Natural killer cell treated with Interleukin-12 subunit alpha and Interleukin-12 subunit beta and Interleukin-15 and Interleukin-18, amount 100 ng/mL, for 72 hours (primary cell): ENCODE measurements at regions not wholly inside any gene's neighbourhood (a gene's known extent, or its start where the extent isn't known, plus 50 kb on each side); places are given as distances from the start of the nearest gene placed in this dataset.
"Not testable (repeated sequence)": the region's sequence is repeated elsewhere in the genome, so short reads cannot be mapped to it uniquely, and the experiment has no call there.

ENCODE experiments used
- ATAC-seq, 2 donors: fragments of 150-1000 bp; cut with Tn5 transposase in 1 of 2; sonication (Bioruptor Pico), chemical (Tn5 transposase) in 1 of 2; 2 replicates each; pipeline ENCODE4 v1.10.0; 2021
- DNase-seq: peaks from one replicate; pipeline ENCODE4 v3.0.0; 2022; ENCODE audit warnings: low spot score
- H3K27ac Mint-ChIP-seq, 2 donors: 1 replicate in 1 of 2; 2 replicates in 1 of 2; pipeline ENCODE4 v1.8.0; 2022; ENCODE audit warnings: mixed read lengths in 2 of 2, mild to moderate bottlenecking in 1 of 2, moderate library complexity in 1 of 2
- H3K27me3 Mint-ChIP-seq, 2 donors: 1 replicate in 1 of 2; 2 replicates in 1 of 2; pipeline ENCODE4 v1.8.0; 2022; ENCODE audit warnings: mixed read lengths in 2 of 2
- H3K36me3 Mint-ChIP-seq: one replicate; pipeline ENCODE4 v1.8.0; 2022; ENCODE audit warnings: mixed read lengths
- H3K4me1 Mint-ChIP-seq, 2 donors: 1 replicate in 1 of 2; 2 replicates in 1 of 2; pipeline ENCODE4 v1.8.0; 2022; ENCODE audit warnings: low read depth in 2 of 2, mixed read lengths in 2 of 2, mild to moderate bottlenecking in 1 of 2
- H3K4me3 Mint-ChIP-seq: one replicate; pipeline ENCODE4 v1.8.0; 2022; ENCODE audit warnings: mixed read lengths
- H3K9me3 Mint-ChIP-seq: 2 replicates; pipeline ENCODE4 v1.8.0; 2022; ENCODE audit warnings: mixed read lengths

GRCh38 chr2:61605245-61605644, 67.1 kb upstream of the XPO1 start:
- Mint-ChIP-seq H3K36me3 (no peaks in the 10 kb centered on the region), H3K4me3 (no peak overlapping the region), H3K9me3 (no peaks in the 10 kb centered on the region), H3K4me1 (no peaks in the 10 kb centered on the region), H3K27me3 (no peaks in the 10 kb centered on the region), H3K27ac (no peak overlapping the region)
- DNase-seq: no peak
- ATAC-seq: no peak

GRCh38 chr2:61604433-61604832, 66.3 kb upstream of the XPO1 start:
- Mint-ChIP-seq H3K36me3 (no peaks in the 10 kb centered on the region), H3K27me3 (no peaks in the 10 kb centered on the region), H3K4me1 (no peaks in the 10 kb centered on the region), H3K27ac (no peak overlapping the region), H3K4me3 (no peak overlapping the region), H3K9me3 (no peaks in the 10 kb centered on the region)
- ATAC-seq (no peak), DNase-seq (no peak)

- not testable (repeated sequence) for DNase-seq, H3K9me3 Mint-ChIP-seq, H3K27ac Mint-ChIP-seq, H3K4me3 Mint-ChIP-seq, ATAC-seq, H3K27me3 Mint-ChIP-seq, H3K4me1 Mint-ChIP-seq, H3K36me3 Mint-ChIP-seq
Measured at GRCh38 chr2:61598515-61599156, 60.5 kb upstream of the XPO1 start.

GRCh38 chr2:61597300-61598289, 59.4 kb upstream of the XPO1 start:
- DNase-seq (no peak), ATAC-seq (no peak)
- no peaks in the 10 kb centered on the region for H3K9me3 Mint-ChIP-seq
- H3K36me3 Mint-ChIP-seq: no peaks in the 10 kb centered on the region
- H3K4me3 Mint-ChIP-seq: no peak overlapping the region
- H3K27ac Mint-ChIP-seq: no peak overlapping the region
- no peaks in the 10 kb centered on the region for H3K4me1 Mint-ChIP-seq
- H3K27me3 Mint-ChIP-seq: peaks cover 7 to 9% of the 10 kb centered on the region in 2 donors

GRCh38 chr2:61594201-61594600, 56.0 kb upstream of the XPO1 start:
- not testable (repeated sequence) for H3K4me1 Mint-ChIP-seq, H3K4me3 Mint-ChIP-seq, H3K9me3 Mint-ChIP-seq, H3K27ac Mint-ChIP-seq, H3K36me3 Mint-ChIP-seq, ATAC-seq, DNase-seq
- H3K27me3 Mint-ChIP-seq: peaks cover 16 to 25% of the 10 kb centered on the region in 2 donors

- not testable (repeated sequence) for H3K9me3 Mint-ChIP-seq, H3K36me3 Mint-ChIP-seq, H3K4me1 Mint-ChIP-seq, H3K4me3 Mint-ChIP-seq, ATAC-seq, H3K27ac Mint-ChIP-seq, DNase-seq
- H3K27me3 Mint-ChIP-seq: peaks cover 16 to 25% of the 10 kb centered on the region in 2 donors
Measured at GRCh38 chr2:61593648-61594047, 55.5 kb upstream of the XPO1 start.

GRCh38 chr2:61590214-61590613, 52.1 kb upstream of the XPO1 start:
- Mint-ChIP-seq H3K27ac (no peak overlapping the region), H3K36me3 (no peaks in the 10 kb centered on the region), H3K9me3 (no peaks in the 10 kb centered on the region), H3K27me3 (peaks cover 16 to 25% of the 10 kb centered on the region in 2 donors), H3K4me3 (no peak overlapping the region), H3K4me1 (no peaks in the 10 kb centered on the region)
- ATAC-seq (no peak), DNase-seq (no peak)

- H3K36me3 Mint-ChIP-seq: no peaks in the 10 kb centered on the region
- H3K4me3 Mint-ChIP-seq: no peak overlapping the region
Measured at GRCh38 chr2:61588566-61588965, 50.4 kb upstream of the XPO1 start.

More at GRCh38 chr2:61588566-61588965, 50.4 kb upstream of the XPO1 start:
- Mint-ChIP-seq H3K9me3 (no peaks in the 10 kb centered on the region), H3K27me3 (peaks cover 16 to 21% of the 10 kb centered on the region in 2 donors), H3K27ac (no peak overlapping the region), H3K4me1 (no peaks in the 10 kb centered on the region)
- DNase-seq (no peak), ATAC-seq (no peak)
